ENCODE measurements at regions not wholly inside any gene's neighbourhood (a gene's known extent, or its start where the extent isn't known, plus 50 kb on each side); places are given as distances from the start of the nearest gene placed in this dataset.

DNA sequence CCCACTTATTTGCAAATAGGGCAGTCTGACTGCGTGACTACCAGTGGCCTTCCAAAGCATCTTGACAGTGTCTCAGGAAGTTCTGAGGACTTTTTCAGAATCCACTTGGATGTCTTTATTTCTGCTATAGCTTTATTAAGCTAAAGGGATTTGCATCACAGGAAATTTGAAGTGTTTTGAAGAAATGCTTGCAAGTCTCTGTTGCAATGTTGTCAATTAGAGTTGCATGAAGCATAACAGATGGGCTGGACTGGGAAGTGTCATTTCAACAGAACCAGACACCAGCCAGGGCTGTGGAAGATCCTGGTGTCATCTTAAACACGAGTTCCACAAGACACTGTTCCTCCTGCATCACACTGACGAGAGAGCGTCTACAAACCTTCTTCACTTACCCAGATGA lies 224.5 kb downstream of the EN1 start:
- H3K27ac ChIP-seq, result no peak overlapping the region
- peaks cover 0 to 11% (median 0%) of the 10 kb centered on the region in 9 donors for H3K27me3 ChIP-seq
- no peaks in the 10 kb centered on the region for H3K4me1 ChIP-seq
- TF ChIP-seq, protein P1, sequence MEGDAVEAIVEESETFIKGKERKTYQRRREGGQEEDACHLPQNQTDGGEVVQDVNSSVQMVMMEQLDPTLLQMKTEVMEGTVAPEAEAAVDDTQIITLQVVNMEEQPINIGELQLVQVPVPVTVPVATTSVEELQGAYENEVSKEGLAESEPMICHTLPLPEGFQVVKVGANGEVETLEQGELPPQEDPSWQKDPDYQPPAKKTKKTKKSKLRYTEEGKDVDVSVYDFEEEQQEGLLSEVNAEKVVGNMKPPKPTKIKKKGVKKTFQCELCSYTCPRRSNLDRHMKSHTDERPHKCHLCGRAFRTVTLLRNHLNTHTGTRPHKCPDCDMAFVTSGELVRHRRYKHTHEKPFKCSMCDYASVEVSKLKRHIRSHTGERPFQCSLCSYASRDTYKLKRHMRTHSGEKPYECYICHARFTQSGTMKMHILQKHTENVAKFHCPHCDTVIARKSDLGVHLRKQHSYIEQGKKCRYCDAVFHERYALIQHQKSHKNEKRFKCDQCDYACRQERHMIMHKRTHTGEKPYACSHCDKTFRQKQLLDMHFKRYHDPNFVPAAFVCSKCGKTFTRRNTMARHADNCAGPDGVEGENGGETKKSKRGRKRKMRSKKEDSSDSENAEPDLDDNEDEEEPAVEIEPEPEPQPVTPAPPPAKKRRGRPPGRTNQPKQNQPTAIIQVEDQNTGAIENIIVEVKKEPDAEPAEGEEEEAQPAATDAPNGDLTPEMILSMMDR (IDR thresholded peaks at IDR 0.05), result no peak
- H3K4me3 ChIP-seq, result no peak overlapping the region
- intact Hi-C loops (cut with DNase I), result no loop called here
- 65 to 74% (median 68%) methylated on average over 4 of the region's 4 CpGs for WGBS, 4 donors
- ATAC-seq (no peak), DNase-seq (no peak)
- no peaks in the 10 kb centered on the region for H3K36me3 ChIP-seq
- H3K9me3 ChIP-seq, result peaks cover 0 to 3% (median 0%) of the 10 kb centered on the region in 12 donors

DNA sequence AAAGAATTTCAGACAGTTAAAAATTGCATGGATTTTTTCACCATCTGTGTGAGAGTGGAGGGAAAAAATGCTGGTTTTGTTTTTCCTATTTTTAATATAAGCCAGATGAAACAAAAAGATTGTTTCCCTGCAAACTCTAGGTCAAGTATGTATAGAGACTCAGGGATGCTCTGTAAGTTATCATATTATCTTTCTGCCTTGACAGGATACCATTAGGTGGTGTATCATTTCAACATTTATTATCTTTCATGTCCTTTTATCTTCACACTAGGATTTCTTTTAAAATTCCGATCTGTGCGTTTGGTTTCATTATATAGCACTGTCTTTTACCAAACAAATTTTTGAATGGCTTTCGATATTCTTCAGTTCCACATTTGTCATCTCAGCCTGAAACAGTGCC lies 225.3 kb downstream of the EN1 start:
- Histone ChIP-seq H3K27me3 (peaks cover 0 to 11% (median 0%) of the 10 kb centered on the region in 9 donors), H3K27ac (no peak overlapping the region), H3K9me3 (no peaks in the 10 kb centered on the region), H3K4me3 (no peak overlapping the region), H3K4me1 (no peaks in the 10 kb centered on the region), H3K36me3 (no peaks in the 10 kb centered on the region)
- intact Hi-C loops (cut with DNase I), result no loop called here
- no peak for DNase-seq
- no peak for TF ChIP-seq POLR2A (IDR thresholded peaks at IDR 0.05)
- TF ChIP-seq, protein P1 (IDR thresholded peaks at IDR 0.05), result no peak
- ATAC-seq, result no peak
- 72 to 81% (median 77%) methylated on average over 3 of the region's 3 CpGs for WGBS, 4 donors

DNA sequence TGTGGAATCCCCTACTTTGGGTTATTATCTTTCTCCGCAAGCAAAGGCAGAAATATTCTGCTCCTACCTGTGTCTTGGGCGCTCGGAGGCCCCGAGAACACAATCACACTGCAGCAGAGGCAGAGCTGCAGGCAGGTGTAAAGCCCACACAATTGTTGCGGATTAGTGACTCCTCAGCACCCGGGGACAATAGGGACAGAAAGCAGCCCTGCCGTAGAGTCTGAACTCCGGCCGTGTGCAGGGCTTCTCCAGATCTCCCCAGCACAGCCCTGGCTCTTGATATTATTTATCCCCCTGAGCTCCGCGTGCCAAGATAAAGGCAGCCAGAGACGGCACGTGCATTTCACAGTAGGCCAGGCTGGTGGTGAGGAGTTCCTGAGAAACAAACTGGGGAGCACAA lies 229.2 kb downstream of the EN1 start:
- Histone ChIP-seq H3K27ac (no peak overlapping the region), H3K4me1 (no peaks in the 10 kb centered on the region), H3K9me3 (no peaks in the 10 kb centered on the region), H3K36me3 (no peaks in the 10 kb centered on the region), H3K4me3 (no peak overlapping the region), H3K27me3 (peaks cover 0 to 18% (median 0%) of the 10 kb centered on the region in 9 donors)
- ATAC-seq (no peak), DNase-seq (no peak)
- TF ChIP-seq POLR2A (IDR thresholded peaks at IDR 0.05), result no peak
- TF ChIP-seq, protein P1 (IDR thresholded peaks at IDR 0.05), result no peak
- 47 to 58% (median 50%) methylated on average over 13 of the region's 13 CpGs for WGBS, 4 donors
- intact Hi-C loops (cut with DNase I), result no loop called here

DNA sequence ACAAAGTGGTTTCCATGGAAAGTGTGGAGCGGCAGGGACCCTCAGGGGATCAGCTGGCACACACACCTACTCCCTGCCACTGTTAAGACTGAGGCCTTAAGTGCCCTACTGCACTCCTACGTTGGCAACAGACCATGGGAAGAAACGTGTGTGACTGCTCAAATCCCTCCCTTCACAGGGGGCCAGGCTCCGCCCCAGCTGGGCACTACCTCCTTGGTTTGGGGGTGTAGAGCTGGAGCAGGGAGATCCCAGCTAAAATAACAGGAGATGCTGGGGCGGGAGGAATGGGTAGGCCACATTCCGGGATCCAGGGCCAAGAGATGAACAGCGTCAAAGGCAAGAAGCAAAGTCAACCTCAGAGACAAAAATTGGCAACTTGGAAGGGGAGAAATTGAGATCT lies 231.0 kb downstream of the EN1 start:
- H3K4me1 ChIP-seq, result no peaks in the 10 kb centered on the region
- ATAC-seq, result no peak
- intact Hi-C loops (cut with DNase I), result no loop called here
- no peaks in the 10 kb centered on the region for H3K9me3 ChIP-seq
- TF ChIP-seq, protein P1 (IDR thresholded peaks at IDR 0.05), result no peak
- no peak for TF ChIP-seq POLR2A (IDR thresholded peaks at IDR 0.05)
- no peak for DNase-seq
- H3K27ac ChIP-seq, result no peak overlapping the region
- no peaks in the 10 kb centered on the region for H3K36me3 ChIP-seq
- H3K27me3 ChIP-seq, result peaks cover 0 to 23% (median 0%) of the 10 kb centered on the region in 9 donors
- no peak overlapping the region for H3K4me3 ChIP-seq
- 75 to 86% (median 80%) methylated on average over 7 of the region's 7 CpGs for WGBS, 4 donors
